ENCODE measurements at regions not wholly inside any gene's neighbourhood (a gene's known extent, or its start where the extent isn't known, plus 50 kb on each side); places are given as distances from the start of the nearest gene placed in this dataset.

DNA sequence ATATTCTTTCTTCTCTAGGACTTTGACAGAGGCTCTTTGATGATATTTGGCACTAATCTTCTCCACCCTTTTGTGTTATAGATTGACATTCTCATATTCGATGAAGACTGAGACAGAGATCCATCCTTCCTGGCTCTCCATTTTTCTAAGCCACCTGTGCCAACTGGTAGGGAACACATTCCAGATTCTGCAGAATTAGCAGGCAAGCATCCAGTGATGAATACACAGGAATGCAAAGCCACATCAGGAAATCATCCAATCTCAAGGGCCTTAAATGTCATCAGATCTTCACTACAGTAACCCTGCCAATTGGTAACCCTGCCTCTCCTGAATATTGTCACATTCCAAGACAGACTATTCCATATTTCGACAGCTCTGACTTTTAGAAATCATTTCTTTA is 718.4 kb upstream of the API5 start:
- Histone ChIP-seq H3K4me1 (ENCODE audit: insufficient read depth, low read length) (no peaks in the 10 kb centered on the region), H3K9me3 (ENCODE audit: low read length) (no peaks in the 10 kb centered on the region), H4K20me1 (ENCODE audit: insufficient read depth, low read length) (no peaks in the 10 kb centered on the region), H3K79me2 (ENCODE audit: insufficient read depth, low read length) (no peaks in the 10 kb centered on the region), H2AFZ (ENCODE audit: low read length) (no peak overlapping the region), H3K36me3 (replicated peaks in 1 of 2; ENCODE audit: control insufficient read depth in 1 of 2, insufficient read depth in 2 of 2, low read length in 2 of 2) (no peaks in the 10 kb centered on the region), H3K9ac (ENCODE audit: insufficient read depth, low read depth, low read length) (no peak overlapping the region), H3K27me3 (ENCODE audit: control insufficient read depth in 1 of 2, insufficient read depth in 2 of 2, low read length in 2 of 2) (no peaks in the 10 kb centered on the region), H3K4me2 (ENCODE audit: low read depth, low read length) (no peak overlapping the region), H3K4me3 (replicated peaks in 1 of 3; ENCODE audit: insufficient read depth in 1 of 3, low read depth in 2 of 3, low read length in 3 of 3) (no peak overlapping the region), H3K27ac (ENCODE audit: extremely low read length, insufficient read depth, low read length) (no peak overlapping the region)
- ChIA-PET CTCF (ENCODE audit: low intra/inter-chr PET ratio, low total read pairs) (no interaction called here), POLR2A (no interaction called here)
- FAIRE-seq (no peak), ATAC-seq (no peak), DNase-seq (ENCODE audit: low spot score) (no peak)
- in situ Hi-C loops (cut with HindIII; ENCODE audit: extremely low pct_ligation_motif_present, low pct_unique_long_range_greater_than_20kb) (no loop called here), intact Hi-C loops (cut with micrococcal nuclease; ENCODE audit: unreplicated experiment) (no loop called here)
- BruUV-seq (replicated peaks): no TSS peak
- 0% methylated on average over 2 of the region's 2 CpGs for WGBS (ENCODE audit: low lambda C conversion rate)
- TF ChIP-seq ZNF354B (CRISPR knock-in tag; IDR thresholded peaks at IDR 0.05) (no peak), PAF1 (CRISPR knock-in tag; IDR thresholded peaks at IDR 0.05) (no peak), TCF7 (IDR thresholded peaks at IDR 0.05; ENCODE audit: low read depth) (no peak), ZNF816 (CRISPR knock-in tag; IDR thresholded peaks at IDR 0.05; ENCODE audit: borderline replicate concordance) (no peak), ZNF274 (CRISPR knock-in tag; IDR thresholded peaks at IDR 0.05) (no peak), ZNF776 (CRISPR knock-in tag; IDR thresholded peaks at IDR 0.05) (no peak), HOXA9 (CRISPR knock-in tag; IDR thresholded peaks at IDR 0.05; ENCODE audit: borderline replicate concordance) (no peak)
- TF ChIP-seq, protein P1, sequence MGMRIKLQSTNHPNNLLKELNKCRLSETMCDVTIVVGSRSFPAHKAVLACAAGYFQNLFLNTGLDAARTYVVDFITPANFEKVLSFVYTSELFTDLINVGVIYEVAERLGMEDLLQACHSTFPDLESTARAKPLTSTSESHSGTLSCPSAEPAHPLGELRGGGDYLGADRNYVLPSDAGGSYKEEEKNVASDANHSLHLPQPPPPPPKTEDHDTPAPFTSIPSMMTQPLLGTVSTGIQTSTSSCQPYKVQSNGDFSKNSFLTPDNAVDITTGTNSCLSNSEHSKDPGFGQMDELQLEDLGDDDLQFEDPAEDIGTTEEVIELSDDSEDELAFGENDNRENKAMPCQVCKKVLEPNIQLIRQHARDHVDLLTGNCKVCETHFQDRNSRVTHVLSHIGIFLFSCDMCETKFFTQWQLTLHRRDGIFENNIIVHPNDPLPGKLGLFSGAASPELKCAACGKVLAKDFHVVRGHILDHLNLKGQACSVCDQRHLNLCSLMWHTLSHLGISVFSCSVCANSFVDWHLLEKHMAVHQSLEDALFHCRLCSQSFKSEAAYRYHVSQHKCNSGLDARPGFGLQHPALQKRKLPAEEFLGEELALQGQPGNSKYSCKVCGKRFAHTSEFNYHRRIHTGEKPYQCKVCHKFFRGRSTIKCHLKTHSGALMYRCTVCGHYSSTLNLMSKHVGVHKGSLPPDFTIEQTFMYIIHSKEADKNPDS (CRISPR knock-in tag; IDR thresholded peaks at IDR 0.05): no peak

DNA sequence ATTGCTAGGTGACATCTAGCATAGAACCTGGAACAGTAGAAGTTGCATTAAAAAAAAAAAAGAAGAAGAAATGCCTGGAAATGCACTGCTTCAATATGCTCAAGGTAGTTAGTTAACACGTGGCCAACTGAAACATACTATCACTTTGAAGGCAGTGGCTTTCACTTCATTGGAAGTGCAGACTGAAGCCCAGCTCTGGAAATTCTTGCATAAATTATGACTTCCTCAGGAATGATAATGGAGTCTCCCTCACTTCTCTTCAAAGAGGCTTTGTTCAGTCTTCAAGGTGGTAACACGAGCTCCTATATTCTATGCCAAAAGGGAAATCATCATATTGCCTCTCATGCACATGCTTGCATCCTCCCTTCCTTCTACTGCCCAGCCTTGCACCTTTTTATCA is 715.9 kb upstream of the API5 start:
- in situ Hi-C loops (cut with HindIII; ENCODE audit: extremely low pct_ligation_motif_present, low pct_unique_long_range_greater_than_20kb): no loop called here
- TF ChIP-seq ZNF34 (CRISPR knock-in tag; IDR thresholded peaks at IDR 0.05; ENCODE audit: borderline replicate concordance) (no peak), HIVEP1 (CRISPR knock-in tag; IDR thresholded peaks at IDR 0.05) (no peak), ZNF329 (CRISPR knock-in tag; IDR thresholded peaks at IDR 0.05; ENCODE audit: low read depth) (no peak), ZNF788 (CRISPR knock-in tag; IDR thresholded peaks at IDR 0.05; ENCODE audit: borderline replicate concordance) (no peak), RXRB (CRISPR knock-in tag; IDR thresholded peaks at IDR 0.05; ENCODE audit: borderline replicate concordance) (no peak)

More for the DNA sequence above, 715.9 kb upstream of the API5 start:
- H3K27ac ChIP-seq (ENCODE audit: extremely low read length, insufficient read depth, low read length): no peak overlapping the region
- no peak overlapping the region for H2AFZ ChIP-seq (ENCODE audit: low read length)
- no TSS peak for BruUV-seq (replicated peaks)
- H3K9me3 ChIP-seq (ENCODE audit: low read length): no peaks in the 10 kb centered on the region
- H4K20me1 ChIP-seq (ENCODE audit: insufficient read depth, low read length): no peaks in the 10 kb centered on the region
- DNase-seq (ENCODE audit: low spot score) (no peak), FAIRE-seq (no peak), ATAC-seq (no peak)
- no peaks in the 10 kb centered on the region for H3K79me2 ChIP-seq (ENCODE audit: insufficient read depth, low read length)
- ChIA-PET POLR2A (no interaction called here), CTCF (ENCODE audit: low intra/inter-chr PET ratio, low total read pairs) (no interaction called here)
- no peak overlapping the region for H3K4me2 ChIP-seq (ENCODE audit: low read depth, low read length)
- intact Hi-C loops (cut with micrococcal nuclease; ENCODE audit: unreplicated experiment): no loop called here
- no peaks in the 10 kb centered on the region for H3K4me1 ChIP-seq (ENCODE audit: insufficient read depth, low read length)
- H3K27me3 ChIP-seq (ENCODE audit: control insufficient read depth in 1 of 2, insufficient read depth in 2 of 2, low read length in 2 of 2): no peaks in the 10 kb centered on the region
- no peak overlapping the region for H3K4me3 ChIP-seq (replicated peaks in 1 of 3; ENCODE audit: insufficient read depth in 1 of 3, low read depth in 2 of 3, low read length in 3 of 3)
- 5% methylated on average over 2 of the region's 2 CpGs for WGBS (ENCODE audit: low lambda C conversion rate)
- no peak overlapping the region for H3K9ac ChIP-seq (ENCODE audit: insufficient read depth, low read depth, low read length)
- H3K36me3 ChIP-seq (replicated peaks in 1 of 2; ENCODE audit: control insufficient read depth in 1 of 2, insufficient read depth in 2 of 2, low read length in 2 of 2): no peaks in the 10 kb centered on the region
